ENCODE measurements at regions not wholly inside any gene's neighbourhood (a gene's known extent, or its start where the extent isn't known, plus 50 kb on each side); places are given as distances from the start of the nearest gene placed in this dataset.

- DNase-seq, result no peak
Measured at GRCh38 chr10:108753326-108753725, 1170.0 kb downstream of the XPNPEP1 start.

GRCh38 chr10:108749042-108749441, 1174.3 kb downstream of the XPNPEP1 start:
- DNase-seq, result no peak

DNA sequence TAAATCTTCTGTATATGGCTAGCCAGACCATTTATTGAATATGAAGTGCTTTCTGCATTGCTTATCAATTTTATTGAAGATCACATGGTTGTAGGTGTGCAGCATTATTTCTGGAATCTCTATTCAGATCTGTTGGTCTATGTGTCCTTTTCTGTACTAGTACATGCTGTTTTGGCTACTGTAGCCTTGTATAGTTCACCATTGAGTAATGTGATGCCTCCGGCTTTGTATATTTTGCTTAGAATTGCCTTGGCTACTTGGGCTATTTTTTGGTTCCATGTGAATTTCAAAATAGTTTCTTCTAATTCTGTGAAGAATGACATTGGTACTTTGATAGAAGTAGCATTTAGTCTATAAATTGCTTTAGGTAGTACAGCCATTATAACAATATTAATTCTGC, 1187.2 kb downstream of the XPNPEP1 start:
- DNase-seq, result no peak

GRCh38 chr10:108735380-108735779, 1187.9 kb downstream of the XPNPEP1 start:
- no peak for DNase-seq

- no peak for DNase-seq
Measured at GRCh38 chr10:108721874-108722273, 1201.4 kb downstream of the XPNPEP1 start.

GRCh38 chr10:108716352-108716751, 1207.0 kb downstream of the XPNPEP1 start:
- DNase-seq, result no peak

GRCh38 chr10:108709927-108710722, 1213.2 kb downstream of the XPNPEP1 start:
- DNase-seq, result no peak

- DNase-seq, result no peak
Measured at GRCh38 chr10:108708363-108708762, 1214.9 kb downstream of the XPNPEP1 start.

DNA sequence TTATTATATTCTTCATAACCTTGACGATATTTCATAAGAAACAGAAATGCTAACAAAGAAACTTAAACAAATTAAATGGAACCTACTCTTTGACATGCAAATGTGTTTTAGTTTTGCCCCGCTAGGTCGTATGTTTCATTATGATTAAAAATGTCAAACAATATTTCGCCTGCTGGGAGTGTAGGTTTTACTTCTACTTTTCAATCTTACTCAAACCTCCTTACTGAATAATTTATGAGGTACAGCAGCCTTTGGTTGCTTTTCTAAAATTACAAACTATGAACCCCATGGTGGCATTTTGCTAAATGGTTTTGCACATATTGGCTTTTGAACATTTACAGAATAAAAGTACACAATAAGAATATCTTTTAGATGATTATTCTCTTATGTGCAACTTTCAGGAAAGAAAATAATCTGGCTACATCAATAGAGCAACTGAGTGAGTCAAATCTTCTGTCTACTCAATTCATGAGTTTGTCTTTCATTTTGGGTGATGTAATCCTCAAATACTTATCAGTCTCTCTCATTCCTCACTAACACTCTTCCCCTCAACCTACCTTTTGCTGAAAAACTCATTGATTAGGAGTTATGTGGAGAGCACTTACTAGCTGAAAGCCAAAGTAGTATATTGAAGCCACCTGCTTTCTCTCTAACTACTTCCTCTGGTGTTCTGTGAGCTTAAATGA, 1226.4 kb downstream of the XPNPEP1 start:
- DNase-seq, result no peak

GRCh38 chr10:108691126-108691525, 1232.2 kb downstream of the XPNPEP1 start:
- DNase-seq, result no peak

- no peak for DNase-seq
Measured at GRCh38 chr10:108690530-108690929, 1232.8 kb downstream of the XPNPEP1 start.

GRCh38 chr10:108689891-108690290, 1233.4 kb downstream of the XPNPEP1 start:
- no peak for DNase-seq

- no peak for DNase-seq
Measured at GRCh38 chr10:108688314-108688713, 1235.0 kb downstream of the XPNPEP1 start.

GRCh38 chr10:108685863-108686531, 1237.3 kb downstream of the XPNPEP1 start:
- DNase-seq, result no peak

DNA sequence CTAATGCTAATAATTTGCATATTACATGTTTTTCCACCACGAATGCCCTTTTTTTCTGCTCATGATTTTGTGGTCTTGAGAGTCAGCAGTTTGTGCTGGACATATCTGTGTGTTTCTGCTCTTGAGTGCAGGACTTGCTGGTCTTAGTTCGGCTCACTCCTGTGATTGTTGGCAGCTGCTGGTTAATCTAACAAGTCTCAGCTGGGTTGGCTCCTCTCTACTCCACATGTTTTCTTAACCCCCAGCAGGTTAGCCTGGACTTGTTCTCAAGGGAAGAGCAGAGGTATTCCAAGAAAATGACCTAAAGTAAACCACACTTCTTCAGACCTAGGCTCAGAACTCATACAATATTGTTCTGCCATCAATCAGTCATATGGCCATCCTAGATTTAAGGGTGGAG, 1238.9 kb downstream of the XPNPEP1 start:
- DNase-seq, result no peak

DNA sequence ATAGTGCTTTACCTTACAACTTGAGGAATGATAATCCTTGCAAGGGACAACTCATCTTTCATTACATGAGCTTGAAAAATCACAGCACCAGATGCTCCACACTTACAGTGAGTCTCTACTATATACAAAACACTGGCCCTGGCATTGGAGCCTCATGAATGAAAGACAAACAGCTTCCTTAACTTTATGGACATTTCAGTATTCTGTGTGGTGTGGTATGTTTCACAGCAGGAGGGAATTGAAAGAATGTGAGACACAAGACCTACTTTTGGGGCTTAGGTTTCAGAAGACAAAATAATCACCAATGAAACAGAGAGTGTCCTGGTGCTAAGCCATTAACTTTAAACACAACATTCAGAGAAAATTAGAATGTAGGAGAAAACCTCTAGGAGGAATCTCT, 1249.6 kb downstream of the XPNPEP1 start:
- no peak for DNase-seq

DNA sequence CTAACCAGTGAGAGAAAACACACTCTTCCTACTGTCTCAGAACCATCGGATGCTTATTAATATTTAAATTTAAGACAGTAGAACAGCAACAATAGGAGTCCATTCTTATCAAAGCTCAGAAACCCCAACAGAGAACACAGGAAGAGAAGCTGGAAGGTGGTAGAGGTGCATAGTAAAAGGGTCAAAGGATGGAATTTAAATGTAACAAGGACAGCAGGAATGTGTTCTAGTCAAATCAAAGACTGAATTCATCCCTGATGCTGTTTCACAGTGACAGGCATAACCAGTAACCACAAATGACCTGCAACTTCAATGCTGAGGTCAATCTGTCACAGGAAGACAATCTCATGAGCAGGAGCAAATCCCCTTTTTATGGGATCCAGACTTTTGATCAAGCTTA, 1259.7 kb downstream of the XPNPEP1 start:
- no peak for DNase-seq

DNA sequence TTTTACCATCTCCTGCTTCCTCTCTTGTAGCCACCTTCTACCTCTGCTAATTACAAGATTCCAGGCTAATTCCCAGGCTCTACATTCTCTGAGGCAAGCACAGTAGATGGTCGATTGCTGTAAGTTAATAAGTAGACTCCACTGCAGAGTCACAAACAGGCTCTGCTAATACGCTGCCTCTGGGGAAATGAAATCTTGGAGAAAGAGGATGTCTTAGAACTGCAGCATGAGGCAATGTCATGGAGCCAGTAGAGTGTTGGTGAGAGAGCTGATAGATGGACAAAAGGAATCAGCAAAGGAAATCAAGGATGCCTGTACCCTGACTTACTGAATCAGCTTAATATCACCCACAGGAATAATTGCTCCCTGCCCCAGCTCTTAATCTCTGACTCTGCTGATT, 1260.3 kb downstream of the XPNPEP1 start:
- DNase-seq, result no peak

DNA sequence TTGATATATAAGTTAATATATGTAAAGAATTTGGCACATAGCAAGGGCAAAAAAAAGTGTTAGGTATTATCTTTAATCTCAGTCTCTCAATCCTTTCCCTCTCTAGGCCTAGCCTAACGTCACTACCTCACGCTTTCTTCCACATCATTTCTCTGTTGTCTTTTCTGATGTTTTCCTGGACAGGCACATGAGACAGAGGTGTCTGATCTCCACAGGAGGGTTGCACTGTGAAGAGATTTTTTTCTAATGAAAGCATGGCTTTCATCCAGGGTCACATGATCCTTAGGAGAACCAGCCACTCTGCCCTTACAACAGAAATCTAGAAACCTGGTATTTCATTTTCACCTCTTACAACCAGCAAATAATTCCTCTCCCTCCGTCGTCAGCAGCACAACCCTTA, 1268.3 kb downstream of the XPNPEP1 start:
- no peak for DNase-seq

DNA sequence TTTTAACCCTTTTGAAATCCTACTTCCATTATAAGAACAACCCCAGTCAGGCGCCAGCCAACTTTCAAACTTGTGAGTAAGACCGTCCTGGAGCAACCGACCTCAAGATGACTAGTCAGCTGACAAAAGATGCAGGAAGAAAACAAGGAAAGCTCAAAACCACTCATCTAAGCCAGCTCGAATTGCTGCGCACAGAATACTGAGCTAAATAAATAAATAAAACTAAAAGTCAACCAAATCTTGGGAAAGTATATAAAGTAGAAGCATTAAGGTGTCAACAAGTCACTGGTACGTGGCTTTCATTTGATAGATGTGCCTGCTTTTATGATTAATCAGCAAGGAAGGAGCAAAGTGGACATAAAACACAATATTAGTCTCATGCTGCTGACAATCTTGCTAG, 1269.8 kb downstream of the XPNPEP1 start:
- no peak for DNase-seq

GRCh38 chr10:108639010-108639409, 1284.3 kb downstream of the XPNPEP1 start:
- DNase-seq, result no peak

- DNase-seq, result no peak
Measured at GRCh38 chr10:108638225-108638624, 1285.1 kb downstream of the XPNPEP1 start.

DNA sequence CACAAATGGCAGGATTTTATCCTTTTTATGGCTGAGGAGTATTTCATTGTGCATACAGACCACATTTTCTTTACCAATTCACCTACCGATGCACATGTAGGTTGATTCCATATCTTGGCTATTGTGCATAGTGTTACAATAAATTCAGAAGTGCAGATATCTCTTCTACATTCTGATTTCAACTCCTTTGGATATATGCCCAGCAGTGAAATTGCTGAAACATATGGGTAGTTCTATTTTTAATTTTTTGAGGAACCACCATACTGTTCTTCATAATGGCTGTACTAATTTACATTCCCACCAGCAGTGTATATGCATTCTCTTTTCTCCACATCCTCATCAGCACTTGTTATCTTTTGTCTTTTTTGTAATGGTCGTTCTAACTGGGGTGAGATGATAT, 1290.3 kb downstream of the XPNPEP1 start:
- no peak for DNase-seq

DNA sequence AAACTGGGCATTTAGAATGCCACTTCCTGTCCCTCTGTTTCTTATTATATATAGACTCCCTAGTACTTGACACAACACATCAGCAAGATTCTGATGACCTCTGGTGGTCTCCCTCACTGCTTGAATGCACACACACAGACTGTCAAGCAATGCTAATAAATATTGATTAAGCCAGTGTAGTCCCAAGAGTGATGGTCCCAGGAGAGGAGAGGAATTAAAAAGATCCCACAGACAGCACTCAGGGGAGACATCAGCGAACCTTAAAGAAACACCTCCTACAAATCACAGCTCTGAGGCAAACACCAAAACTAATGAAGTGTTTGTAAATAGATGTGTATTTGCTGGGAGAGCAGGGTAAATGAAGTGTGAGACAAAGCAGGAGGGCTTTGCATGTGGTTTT, 1291.2 kb downstream of the XPNPEP1 start:
- no peak for DNase-seq
